Bronchial epithelial cell (primary cell): ENCODE measurements at regions not wholly inside any gene's neighbourhood (a gene's known extent, or its start where the extent isn't known, plus 50 kb on each side); places are given as distances from the start of the nearest gene placed in this dataset.
"Not testable (repeated sequence)": the region's sequence is repeated elsewhere in the genome, so short reads cannot be mapped to it uniquely, and the experiment has no call there.

Experiments
- DNase-seq: peaks from one replicate; pipeline ENCODE4 v3.0.0-alpha.2; 2010; ENCODE audit warnings: low read depth
- FAIRE-seq: peaks from 2 replicates; lab custom pipeline; 2011; peaks lifted over from hg19 to GRCh38; lab: Jason Lieb, UNC
- H3K27me3 ChIP-seq: 2 replicates; pipeline ENCODE4 v1.5.1; 2011; ENCODE audit warnings: low read length; ENCODE audit not compliant: control insufficient read depth, insufficient read depth
- H3K36me3 ChIP-seq: 2 replicates; pipeline ENCODE4 v1.5.1; 2011; ENCODE audit warnings: low read length; ENCODE audit not compliant: control insufficient read depth, insufficient read depth
- H3K4me3 ChIP-seq: 2 replicates; pipeline ENCODE4 v1.5.1; 2011; ENCODE audit warnings: mild to moderate bottlenecking, low read depth, low read length, control low read depth
- TF ChIP-seq, protein P1 (sequence below): IDR thresholded peaks from 2 replicates; pipeline ENCODE4 v1.5.1; 2011; ENCODE audit warnings: mild to moderate bottlenecking, moderate library complexity, low read length, control low read depth, inconsistent platforms; ENCODE audit not compliant: insufficient read depth, severe bottlenecking

DNA sequence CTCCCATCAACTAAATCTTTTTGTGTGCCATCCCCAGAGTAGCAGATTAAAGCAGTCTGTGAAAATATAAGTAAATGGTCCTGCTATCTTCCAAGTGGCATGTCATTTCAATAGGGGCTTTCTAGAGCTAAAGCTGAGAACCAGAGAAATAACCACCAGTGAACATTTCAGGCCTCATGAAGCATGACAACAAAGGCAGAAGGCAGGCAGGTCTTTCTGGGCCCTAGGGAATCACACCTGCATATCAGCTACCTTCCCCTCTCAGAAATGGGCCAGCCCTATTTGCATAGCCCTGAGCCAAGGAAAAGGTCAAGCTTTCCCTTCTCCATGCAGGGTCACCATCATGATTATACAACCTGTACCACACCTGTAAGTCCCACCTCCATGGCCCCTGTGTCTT is 205.3 kb downstream of the DEPDC1B start:
- Histone ChIP-seq H3K27me3 (no peaks in the 10 kb centered on the region), H3K4me3 (no peak overlapping the region), H3K36me3 (no peaks in the 10 kb centered on the region)
- TF ChIP-seq, protein P1, sequence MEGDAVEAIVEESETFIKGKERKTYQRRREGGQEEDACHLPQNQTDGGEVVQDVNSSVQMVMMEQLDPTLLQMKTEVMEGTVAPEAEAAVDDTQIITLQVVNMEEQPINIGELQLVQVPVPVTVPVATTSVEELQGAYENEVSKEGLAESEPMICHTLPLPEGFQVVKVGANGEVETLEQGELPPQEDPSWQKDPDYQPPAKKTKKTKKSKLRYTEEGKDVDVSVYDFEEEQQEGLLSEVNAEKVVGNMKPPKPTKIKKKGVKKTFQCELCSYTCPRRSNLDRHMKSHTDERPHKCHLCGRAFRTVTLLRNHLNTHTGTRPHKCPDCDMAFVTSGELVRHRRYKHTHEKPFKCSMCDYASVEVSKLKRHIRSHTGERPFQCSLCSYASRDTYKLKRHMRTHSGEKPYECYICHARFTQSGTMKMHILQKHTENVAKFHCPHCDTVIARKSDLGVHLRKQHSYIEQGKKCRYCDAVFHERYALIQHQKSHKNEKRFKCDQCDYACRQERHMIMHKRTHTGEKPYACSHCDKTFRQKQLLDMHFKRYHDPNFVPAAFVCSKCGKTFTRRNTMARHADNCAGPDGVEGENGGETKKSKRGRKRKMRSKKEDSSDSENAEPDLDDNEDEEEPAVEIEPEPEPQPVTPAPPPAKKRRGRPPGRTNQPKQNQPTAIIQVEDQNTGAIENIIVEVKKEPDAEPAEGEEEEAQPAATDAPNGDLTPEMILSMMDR: no peak
- DNase-seq (no peak), FAIRE-seq (no peak)

GRCh38 chr5:60494144-60494543 is 205.8 kb downstream of the DEPDC1B start:
- Histone ChIP-seq H3K27me3 (no peaks in the 10 kb centered on the region), H3K36me3 (no peaks in the 10 kb centered on the region), H3K4me3 (no peak overlapping the region)
- no peak for DNase-seq
- TF ChIP-seq, protein P1: no peak
- FAIRE-seq: no peak

DNA sequence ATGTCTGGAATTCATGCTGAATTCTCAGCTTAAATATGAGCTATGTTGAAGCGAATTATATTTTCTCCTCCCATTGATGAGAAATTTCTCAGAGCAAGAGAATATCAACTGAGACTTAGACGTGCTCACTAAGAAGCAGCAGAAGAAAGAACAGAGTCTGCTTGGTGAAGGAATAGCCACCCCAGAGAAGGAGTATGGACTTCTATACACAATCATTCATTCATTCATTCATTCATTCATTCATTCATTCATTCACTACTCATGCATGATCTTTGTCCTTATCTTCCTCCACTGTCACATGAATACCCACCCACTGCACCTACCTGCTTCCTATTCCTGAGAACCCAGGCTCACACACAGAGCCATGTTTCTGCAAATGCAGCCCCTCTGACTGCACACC is 206.6 kb downstream of the DEPDC1B start:
- no peak overlapping the region for H3K4me3 ChIP-seq
- no peaks in the 10 kb centered on the region for H3K36me3 ChIP-seq
- H3K27me3 ChIP-seq: no peaks in the 10 kb centered on the region
- FAIRE-seq: no peak
- DNase-seq: no peak
- TF ChIP-seq, protein P1: no peak

GRCh38 chr5:60492958-60493357 is 207.0 kb downstream of the DEPDC1B start:
- no peaks in the 10 kb centered on the region for H3K36me3 ChIP-seq
- no peaks in the 10 kb centered on the region for H3K27me3 ChIP-seq
- H3K4me3 ChIP-seq: no peak overlapping the region
- TF ChIP-seq, protein P1: no peak
- FAIRE-seq (no peak), DNase-seq (peak; percentile 95)

GRCh38 chr5:60492358-60492757 is 207.6 kb downstream of the DEPDC1B start:
- H3K27me3 ChIP-seq, FAIRE-seq, DNase-seq, H3K36me3 ChIP-seq, H3K4me3 ChIP-seq: not testable (repeated sequence)

DNA sequence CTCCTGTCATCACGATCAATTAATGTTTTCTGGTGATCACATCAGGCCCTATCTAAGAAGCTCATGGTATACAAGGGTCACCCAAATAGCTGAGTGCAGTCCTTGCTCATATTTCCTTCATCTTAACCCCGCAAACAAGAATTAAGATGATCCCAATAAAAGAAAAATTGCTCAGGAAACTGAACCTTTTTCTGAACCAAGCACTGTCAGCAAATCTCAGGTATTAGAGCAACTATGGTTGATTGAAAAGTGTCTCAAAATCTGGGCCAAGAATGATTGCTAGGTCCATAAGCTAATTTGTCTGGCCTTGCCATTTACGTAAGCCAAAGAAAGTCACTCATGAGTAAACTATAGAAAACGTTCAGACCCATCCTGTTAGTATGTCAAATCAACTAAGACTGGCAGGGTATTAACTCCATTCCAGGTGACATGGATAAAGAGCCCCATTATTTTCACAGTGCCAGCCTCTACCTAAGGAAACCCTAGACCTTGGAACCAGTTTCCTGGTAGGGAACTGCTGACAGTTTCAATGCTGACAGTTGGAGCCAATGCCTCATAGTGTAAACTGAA is 209.3 kb downstream of the DEPDC1B start:
- FAIRE-seq: no peak
- H3K36me3 ChIP-seq: no peaks in the 10 kb centered on the region
- no peak overlapping the region for H3K4me3 ChIP-seq
- peak; percentile 9 for DNase-seq
- TF ChIP-seq, protein P1: no peak
- H3K27me3 ChIP-seq: no peaks in the 10 kb centered on the region
